ENCODE measurements at regions not wholly inside any gene's neighbourhood (a gene's known extent, or its start where the extent isn't known, plus 50 kb on each side); places are given as distances from the start of the nearest gene placed in this dataset.

DNA sequence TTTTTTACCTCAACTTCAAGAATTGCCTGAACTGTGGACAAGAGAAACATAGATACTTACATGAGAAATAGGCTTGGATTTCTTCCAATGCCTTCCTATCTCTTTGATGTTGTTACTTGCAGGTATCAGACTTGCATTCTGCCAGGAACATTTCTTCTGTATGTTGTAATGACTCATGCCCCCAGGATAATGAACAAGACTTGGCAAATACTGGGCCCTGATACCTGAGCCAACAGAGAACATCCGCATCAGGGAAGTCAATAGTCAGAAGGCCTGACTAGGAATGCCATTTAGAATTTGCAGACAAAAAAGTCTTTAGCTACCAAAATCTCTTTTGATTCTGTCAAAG lies 273.7 kb upstream of the KIRREL3 start:
- TF ChIP-seq, protein P1, sequence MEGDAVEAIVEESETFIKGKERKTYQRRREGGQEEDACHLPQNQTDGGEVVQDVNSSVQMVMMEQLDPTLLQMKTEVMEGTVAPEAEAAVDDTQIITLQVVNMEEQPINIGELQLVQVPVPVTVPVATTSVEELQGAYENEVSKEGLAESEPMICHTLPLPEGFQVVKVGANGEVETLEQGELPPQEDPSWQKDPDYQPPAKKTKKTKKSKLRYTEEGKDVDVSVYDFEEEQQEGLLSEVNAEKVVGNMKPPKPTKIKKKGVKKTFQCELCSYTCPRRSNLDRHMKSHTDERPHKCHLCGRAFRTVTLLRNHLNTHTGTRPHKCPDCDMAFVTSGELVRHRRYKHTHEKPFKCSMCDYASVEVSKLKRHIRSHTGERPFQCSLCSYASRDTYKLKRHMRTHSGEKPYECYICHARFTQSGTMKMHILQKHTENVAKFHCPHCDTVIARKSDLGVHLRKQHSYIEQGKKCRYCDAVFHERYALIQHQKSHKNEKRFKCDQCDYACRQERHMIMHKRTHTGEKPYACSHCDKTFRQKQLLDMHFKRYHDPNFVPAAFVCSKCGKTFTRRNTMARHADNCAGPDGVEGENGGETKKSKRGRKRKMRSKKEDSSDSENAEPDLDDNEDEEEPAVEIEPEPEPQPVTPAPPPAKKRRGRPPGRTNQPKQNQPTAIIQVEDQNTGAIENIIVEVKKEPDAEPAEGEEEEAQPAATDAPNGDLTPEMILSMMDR (IDR thresholded peaks at IDR 0.05; ENCODE audit: insufficient read depth, low read depth, low read length), result no peak
- TF ChIP-seq EZH2 (IDR thresholded peaks at IDR 0.05; ENCODE audit: insufficient read depth, low read length), result no peak

Measured in astrocyte (in vitro differentiated cells and primary cell).